ENCODE measurements at regions not wholly inside any gene's neighbourhood (a gene's known extent, or its start where the extent isn't known, plus 50 kb on each side); places are given as distances from the start of the nearest gene placed in this dataset.

GRCh38 chr14:56528927-56529326 is 50.7 kb upstream of the TMEM260 start:
- H3K27me3 Mint-ChIP-seq: peaks cover 13 to 20% of the 10 kb centered on the region in 2 donors
- no peak overlapping the region for H3K27ac Mint-ChIP-seq

More at GRCh38 chr14:56528927-56529326, 50.7 kb upstream of the TMEM260 start:
- H3K4me1 ChIP-seq (ENCODE audit: control insufficient read depth in 1 of 2, extremely low read depth in 1 of 2, insufficient read depth in 2 of 2, low read length in 2 of 2): no peaks in the 10 kb centered on the region
- no peaks in the 10 kb centered on the region for H3K9me3 ChIP-seq
- H3K9me3 Mint-ChIP-seq: no peaks in the 10 kb centered on the region
- no peaks in the 10 kb centered on the region for H3K36me3 ChIP-seq (ENCODE audit: control insufficient read depth in 2 of 2, extremely low read depth in 1 of 2, insufficient read depth in 1 of 2, low read length in 1 of 2)
- no peak overlapping the region for H3K4me3 ChIP-seq (ENCODE audit: control insufficient read depth in 1 of 2, extremely low read depth in 1 of 2, low read length in 1 of 2)
- no peak for ATAC-seq (replicated peaks in 1 of 4)
- DNase-seq: no peak
- ChIA-PET CTCF (no interaction called here), POLR2A (no interaction called here)
- no peaks in the 10 kb centered on the region for H3K4me1 Mint-ChIP-seq
- H3K4me3 Mint-ChIP-seq: no peak overlapping the region
- H3K27ac ChIP-seq (ENCODE audit: low read length): no peak overlapping the region
- H3K27me3 ChIP-seq (replicated peaks in 1 of 2; ENCODE audit: control insufficient read depth in 2 of 2, extremely low read depth in 1 of 2, insufficient read depth in 2 of 2, low read length in 1 of 2): no peaks in the 10 kb centered on the region
- no peaks in the 10 kb centered on the region for H3K36me3 Mint-ChIP-seq
- WGBS (ENCODE audit: insufficient coverage): no CpG with 5 or more reads among the region's 4 CpGs
